Immature natural killer cell (primary cell): ENCODE measurements at regions not wholly inside any gene's neighbourhood (a gene's known extent, or its start where the extent isn't known, plus 50 kb on each side); places are given as distances from the start of the nearest gene placed in this dataset.

ENCODE experiments used
- DNase-seq, 3 donors: peaks; one replicate each; pipeline ENCODE4 v3.0.0; 2022; ENCODE audit warnings: mixed read lengths in 1 of 3
- H3K27ac Mint-ChIP-seq, 6 donors: one replicate each; pipeline ENCODE4 v1.8.0; 2020; ENCODE audit warnings: mixed read lengths in 6 of 6, mild to moderate bottlenecking in 5 of 6, inconsistent platforms in 4 of 6, moderate library complexity in 3 of 6
- H3K27me3 Mint-ChIP-seq, 3 donors: one replicate each; pipeline ENCODE4 v1.8.0; 2020 to 2021; ENCODE audit warnings: low read depth in 3 of 3, mild to moderate bottlenecking in 3 of 3, mixed read lengths in 3 of 3, moderate library complexity in 3 of 3, inconsistent platforms in 1 of 3
- H3K36me3 Mint-ChIP-seq, 3 donors: one replicate each; pipeline ENCODE4 v1.8.0; 2020; ENCODE audit warnings: mixed read lengths in 3 of 3, inconsistent platforms in 2 of 3, mild to moderate bottlenecking in 2 of 3
- H3K4me1 Mint-ChIP-seq, 2 donors: one replicate each; pipeline ENCODE4 v1.8.0; 2020; ENCODE audit warnings: inconsistent platforms in 2 of 2, mild to moderate bottlenecking in 2 of 2, mixed read lengths in 2 of 2, moderate library complexity in 1 of 2
- H3K4me3 Mint-ChIP-seq, 5 donors: one replicate each; pipeline ENCODE4 v1.8.0; 2020; ENCODE audit warnings: mild to moderate bottlenecking in 5 of 5, mixed read lengths in 5 of 5, inconsistent platforms in 3 of 5, moderate library complexity in 3 of 5
- H3K9me3 Mint-ChIP-seq, 6 donors: one replicate each; pipeline ENCODE4 v1.8.0; 2020; ENCODE audit warnings: mild to moderate bottlenecking in 6 of 6, mixed read lengths in 6 of 6, inconsistent platforms in 4 of 6, moderate library complexity in 3 of 6

- Mint-ChIP-seq H3K4me1 (peaks cover 12 to 14% of the 10 kb centered on the region in 2 donors), H3K4me3 (no peak overlapping the region), H3K36me3 (peaks cover 0 to 16% (median 3%) of the 10 kb centered on the region in 3 donors), H3K27me3 (peaks cover 0 to 3% (median 0%) of the 10 kb centered on the region in 3 donors), H3K9me3 (peaks cover 0 to 2% (median 0%) of the 10 kb centered on the region in 6 donors), H3K27ac (no peak overlapping the region)
- DNase-seq, result no peak
Observed at GRCh38 chr14:86022031-86022629, 492.2 kb downstream of the FLRT2 start.

DNA sequence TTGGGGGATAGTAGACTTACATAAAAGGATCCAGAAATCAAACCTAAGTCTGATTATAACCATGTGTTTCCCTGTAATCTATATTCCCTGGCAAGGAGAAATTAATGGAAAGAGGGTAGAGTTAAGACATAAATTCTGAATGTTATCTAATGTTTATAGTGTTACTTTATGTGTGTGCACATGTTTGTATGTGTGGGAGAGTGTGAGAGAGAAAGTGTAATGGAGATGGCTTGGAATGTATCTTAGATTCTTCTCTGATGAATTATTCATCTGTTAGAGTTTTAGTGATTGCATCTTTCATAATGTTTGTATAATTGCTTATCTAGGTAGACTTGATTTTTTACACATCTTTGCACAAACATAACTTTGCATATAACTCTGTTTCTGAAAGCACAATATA, 490.9 kb downstream of the FLRT2 start:
- Mint-ChIP-seq H3K27ac (no peak overlapping the region), H3K36me3 (peaks cover 0 to 16% (median 3%) of the 10 kb centered on the region in 3 donors), H3K4me1 (peaks cover 0 to 1% of the 10 kb centered on the region in 2 donors), H3K9me3 (peaks cover 0 to 2% (median 0%) of the 10 kb centered on the region in 6 donors), H3K4me3 (no peak overlapping the region), H3K27me3 (peaks cover 0 to 3% (median 0%) of the 10 kb centered on the region in 3 donors)
- no peak for DNase-seq

GRCh38 chr14:86015941-86016340, 486.0 kb downstream of the FLRT2 start:
- H3K4me1 Mint-ChIP-seq, result peaks cover 2 to 5% of the 10 kb centered on the region in 2 donors
- no peak overlapping the region for H3K4me3 Mint-ChIP-seq
- H3K36me3 Mint-ChIP-seq, result peaks cover 0 to 16% (median 3%) of the 10 kb centered on the region in 3 donors

DNA sequence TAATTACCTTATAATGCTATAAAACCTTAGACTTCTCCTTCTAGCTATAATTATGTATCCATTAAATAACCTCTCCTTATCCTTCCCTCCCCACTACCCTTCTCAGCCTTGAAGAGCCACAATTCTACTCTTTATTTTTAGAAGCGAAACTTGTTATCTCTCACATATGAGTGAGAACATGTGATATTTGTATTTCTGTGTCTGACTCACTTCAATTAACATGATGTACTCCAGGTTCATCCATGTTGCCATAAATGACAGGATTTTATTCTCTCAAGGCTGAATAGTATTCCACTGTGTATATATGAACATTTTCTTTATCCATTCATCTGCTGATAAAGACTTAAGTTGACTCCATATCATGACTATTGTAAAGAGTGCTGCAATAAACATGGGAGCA, 485.6 kb downstream of the FLRT2 start:
- no peaks in the 10 kb centered on the region for H3K9me3 Mint-ChIP-seq
- no peak overlapping the region for H3K27ac Mint-ChIP-seq
- H3K27me3 Mint-ChIP-seq, result peaks cover 0 to 3% (median 0%) of the 10 kb centered on the region in 3 donors
- H3K36me3 Mint-ChIP-seq, result peaks cover 0 to 16% (median 3%) of the 10 kb centered on the region in 3 donors
- no peak for DNase-seq
- H3K4me1 Mint-ChIP-seq, result peaks cover 2 to 5% of the 10 kb centered on the region in 2 donors
- no peak overlapping the region for H3K4me3 Mint-ChIP-seq

More at GRCh38 chr14:86015941-86016340, 486.0 kb downstream of the FLRT2 start:
- Mint-ChIP-seq H3K27me3 (peaks cover 0 to 3% (median 0%) of the 10 kb centered on the region in 3 donors), H3K27ac (no peak overlapping the region), H3K9me3 (no peaks in the 10 kb centered on the region)
- DNase-seq, result no peak

DNA sequence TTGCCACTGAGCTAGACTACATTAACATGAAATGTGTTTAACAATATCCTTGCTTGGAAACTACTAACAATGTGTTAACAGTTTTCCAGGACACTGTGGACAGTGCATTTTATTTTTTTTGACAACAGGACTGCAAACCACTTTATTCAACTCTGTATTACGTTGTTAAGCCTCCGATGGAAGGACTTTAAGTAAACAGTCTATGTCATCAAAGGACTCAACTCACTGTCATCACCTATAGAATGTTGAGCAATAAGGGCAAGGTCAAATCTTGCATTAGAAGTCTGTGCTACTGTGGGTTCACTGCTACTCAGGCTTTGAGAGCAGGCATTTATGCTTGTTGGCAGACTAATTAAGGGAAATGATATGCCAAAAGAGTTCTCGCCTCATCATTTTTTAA, 483.7 kb downstream of the FLRT2 start:
- Mint-ChIP-seq H3K27ac (no peak overlapping the region), H3K36me3 (peaks cover 0 to 9% (median 3%) of the 10 kb centered on the region in 3 donors), H3K4me3 (no peak overlapping the region), H3K4me1 (peaks cover 2 to 5% of the 10 kb centered on the region in 2 donors), H3K27me3 (peaks cover 0 to 3% (median 0%) of the 10 kb centered on the region in 3 donors), H3K9me3 (no peaks in the 10 kb centered on the region)
- no peak for DNase-seq

DNA sequence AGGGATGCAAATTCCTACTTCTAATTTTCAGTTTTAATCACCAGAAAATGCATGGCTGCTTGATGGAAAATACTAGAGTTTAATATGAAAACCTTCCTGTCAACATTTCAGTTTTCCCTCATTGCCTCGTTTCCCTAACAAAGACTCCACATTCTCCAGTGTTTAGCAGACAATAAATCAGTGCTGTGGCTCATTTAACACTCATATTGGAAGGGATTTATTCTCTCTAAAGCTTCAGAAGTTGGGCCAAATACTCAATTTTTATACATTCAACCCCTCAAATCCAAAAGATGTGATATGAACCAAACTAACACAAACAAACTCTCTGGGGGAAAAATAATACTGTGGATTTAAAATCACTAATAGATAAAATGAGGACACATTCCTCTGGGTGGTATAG, 482.5 kb downstream of the FLRT2 start:
- Mint-ChIP-seq H3K27ac (peak overlapping the region in 1 of 6 donors; percentile 13), H3K4me1 (peaks cover 2 to 5% of the 10 kb centered on the region in 2 donors), H3K9me3 (no peaks in the 10 kb centered on the region), H3K4me3 (no peak overlapping the region), H3K36me3 (peaks cover 0 to under 1% (median under 1%) of the 10 kb centered on the region in 3 donors), H3K27me3 (no peaks in the 10 kb centered on the region)
- no peak for DNase-seq

GRCh38 chr14:86003998-86004397, 474.1 kb downstream of the FLRT2 start:
- Mint-ChIP-seq H3K4me3 (no peak overlapping the region), H3K9me3 (no peaks in the 10 kb centered on the region), H3K27ac (no peak overlapping the region), H3K27me3 (no peaks in the 10 kb centered on the region), H3K36me3 (peaks cover 6 to 13% (median 8%) of the 10 kb centered on the region in 3 donors), H3K4me1 (no peaks in the 10 kb centered on the region)
- no peak for DNase-seq

DNA sequence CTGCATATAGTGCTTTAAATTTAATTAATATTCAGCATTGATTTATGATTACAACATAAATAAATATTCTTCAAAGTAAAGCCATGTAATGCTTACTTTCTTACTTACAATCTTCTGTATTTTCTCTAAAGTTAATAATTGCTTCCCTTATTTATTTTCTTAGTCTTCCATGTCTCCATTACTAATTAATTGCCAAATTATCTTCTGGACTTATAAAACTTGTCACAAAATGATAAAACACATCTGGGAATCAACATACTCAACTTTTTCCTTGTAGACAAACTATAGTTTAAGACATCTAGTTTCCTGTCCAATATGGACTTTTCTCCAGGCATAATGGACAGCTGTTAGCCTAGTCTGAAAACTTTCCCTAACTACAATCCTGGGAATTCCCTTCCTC, 466.6 kb downstream of the FLRT2 start:
- Mint-ChIP-seq H3K4me3 (no peak overlapping the region), H3K4me1 (no peaks in the 10 kb centered on the region), H3K27me3 (no peaks in the 10 kb centered on the region), H3K9me3 (no peaks in the 10 kb centered on the region), H3K36me3 (peaks cover 0 to 8% (median 0%) of the 10 kb centered on the region in 3 donors), H3K27ac (no peak overlapping the region)
- no peak for DNase-seq

GRCh38 chr14:85991156-85991555, 461.2 kb downstream of the FLRT2 start:
- no peaks in the 10 kb centered on the region for H3K4me1 Mint-ChIP-seq
- no peak overlapping the region for H3K4me3 Mint-ChIP-seq
- no peaks in the 10 kb centered on the region for H3K27me3 Mint-ChIP-seq
- DNase-seq, result no peak
- H3K9me3 Mint-ChIP-seq, result no peaks in the 10 kb centered on the region
- no peak overlapping the region for H3K27ac Mint-ChIP-seq
- H3K36me3 Mint-ChIP-seq, result peaks cover 16 to 22% (median 22%) of the 10 kb centered on the region in 3 donors

- H3K27me3 Mint-ChIP-seq, result no peaks in the 10 kb centered on the region
- H3K4me1 Mint-ChIP-seq, result no peaks in the 10 kb centered on the region
- DNase-seq, result no peak
- H3K27ac Mint-ChIP-seq, result no peak overlapping the region
- H3K4me3 Mint-ChIP-seq, result no peak overlapping the region
- no peaks in the 10 kb centered on the region for H3K9me3 Mint-ChIP-seq
- peaks cover 21 to 34% (median 30%) of the 10 kb centered on the region in 3 donors for H3K36me3 Mint-ChIP-seq
Observed at GRCh38 chr14:85987907-85988306, 458.0 kb downstream of the FLRT2 start.

DNA sequence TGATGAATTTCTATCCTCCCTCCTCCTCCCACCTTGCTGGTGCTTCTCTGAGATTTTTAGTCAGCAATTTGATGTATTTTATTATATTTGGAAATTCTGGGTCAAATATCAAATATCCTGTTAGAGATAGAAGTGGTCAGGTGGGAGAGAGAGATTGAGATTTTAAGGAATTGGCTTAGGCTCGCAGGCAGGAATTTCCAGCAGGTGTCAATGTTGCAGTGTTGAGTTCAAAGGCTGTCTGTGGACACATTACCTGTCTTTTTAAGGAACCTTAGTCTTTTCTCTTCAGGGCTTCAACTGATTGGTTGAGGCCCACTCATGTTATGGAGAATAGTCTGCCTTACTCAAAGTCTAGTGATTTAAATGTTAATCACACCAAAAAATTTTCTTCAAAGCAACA, 457.3 kb downstream of the FLRT2 start:
- DNase-seq, result no peak
- H3K27me3 Mint-ChIP-seq, result no peaks in the 10 kb centered on the region
- H3K4me1 Mint-ChIP-seq, result no peaks in the 10 kb centered on the region
- H3K9me3 Mint-ChIP-seq, result no peaks in the 10 kb centered on the region
- peaks cover 21 to 37% (median 34%) of the 10 kb centered on the region in 3 donors for H3K36me3 Mint-ChIP-seq
- H3K4me3 Mint-ChIP-seq, result no peak overlapping the region
- no peak overlapping the region for H3K27ac Mint-ChIP-seq

- Mint-ChIP-seq H3K27ac (peak overlapping the region in 1 of 6 donors; percentile 27), H3K9me3 (peaks cover 0 to 4% (median 0%) of the 10 kb centered on the region in 6 donors), H3K36me3 (peaks cover 14 to 19% (median 18%) of the 10 kb centered on the region in 3 donors), H3K4me1 (peaks cover 0 to 6% of the 10 kb centered on the region in 2 donors), H3K27me3 (no peaks in the 10 kb centered on the region), H3K4me3 (no peak overlapping the region)
- DNase-seq, result no peak
Observed at GRCh38 chr14:85978582-85979250, 448.8 kb downstream of the FLRT2 start.

- H3K4me1 Mint-ChIP-seq, result peaks cover 13 to 28% of the 10 kb centered on the region in 2 donors
- no peak for DNase-seq
- peaks cover 9 to 17% (median 15%) of the 10 kb centered on the region in 3 donors for H3K36me3 Mint-ChIP-seq
- no peak overlapping the region for H3K4me3 Mint-ChIP-seq
- H3K27ac Mint-ChIP-seq, result no peak overlapping the region
- H3K9me3 Mint-ChIP-seq, result peaks cover 0 to 9% (median 2%) of the 10 kb centered on the region in 6 donors
- peaks cover 0 to 2% (median 0%) of the 10 kb centered on the region in 3 donors for H3K27me3 Mint-ChIP-seq
Observed at GRCh38 chr14:85974602-85975001, 444.7 kb downstream of the FLRT2 start.

- no peak overlapping the region for H3K27ac Mint-ChIP-seq
- no peaks in the 10 kb centered on the region for H3K27me3 Mint-ChIP-seq
- no peak for DNase-seq
- H3K9me3 Mint-ChIP-seq, result no peaks in the 10 kb centered on the region
- H3K4me1 Mint-ChIP-seq, result no peaks in the 10 kb centered on the region
- no peak overlapping the region for H3K4me3 Mint-ChIP-seq
- H3K36me3 Mint-ChIP-seq, result peaks cover 3 to 6% (median 6%) of the 10 kb centered on the region in 3 donors
Observed at GRCh38 chr14:85963486-85963885, 433.5 kb downstream of the FLRT2 start.
